GM19324 (cell line): ENCODE measurements at regions not wholly inside any gene's neighbourhood (a gene's known extent, or its start where the extent isn't known, plus 50 kb on each side); places are given as distances from the start of the nearest gene placed in this dataset.

Experiments used
- ATAC-seq: cut with Tn5 transposase; IDR thresholded peaks from one replicate; pipeline ENCODE4 v1.9.1; 2021; ENCODE audit warnings: mild to moderate bottlenecking, moderate library complexity; ENCODE audit not compliant: unreplicated experiment, low FRiP score

DNA sequence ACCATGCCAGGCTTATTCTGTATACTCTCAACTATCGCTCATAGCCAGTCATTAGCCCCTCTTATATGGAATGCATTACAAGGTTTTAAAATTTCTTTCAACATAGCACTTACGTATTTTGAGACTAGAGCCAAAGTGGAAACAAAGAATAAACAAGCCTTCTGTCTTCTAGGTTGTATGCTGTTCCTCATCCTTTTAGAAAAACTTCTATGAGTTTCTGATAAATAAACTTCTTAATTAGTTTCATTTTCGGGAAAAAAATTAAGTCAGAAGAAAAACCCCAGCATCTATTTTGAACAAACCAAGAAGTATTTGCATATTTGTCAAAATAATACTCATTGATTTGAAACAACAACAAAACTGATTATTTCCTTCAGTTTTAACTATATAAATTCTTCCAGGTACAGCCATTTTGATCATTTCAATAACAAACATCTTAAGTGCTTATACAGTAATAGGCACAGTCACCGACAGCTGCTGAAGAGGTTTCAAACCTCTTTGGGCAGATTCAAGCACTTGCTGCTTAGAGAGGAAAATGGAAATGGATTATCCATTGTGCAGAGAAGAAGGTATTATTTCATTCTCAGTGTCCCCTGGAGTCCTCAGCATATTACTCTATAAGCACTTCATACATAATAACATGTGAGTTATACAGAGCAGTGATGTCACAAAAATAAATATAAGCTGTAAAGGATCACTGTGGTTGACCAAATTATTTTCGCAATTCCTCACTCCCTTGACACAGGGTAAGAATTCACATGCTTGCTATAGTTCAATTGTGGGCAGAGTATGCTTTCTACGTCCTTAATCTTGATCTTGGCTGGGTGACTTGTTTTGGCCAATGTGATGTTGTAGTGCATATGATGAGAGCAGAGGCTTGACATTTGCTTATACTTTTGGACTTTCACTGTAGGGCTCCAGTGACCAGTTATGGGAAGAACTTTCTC, 833.8 kb downstream of the TRIB2 start:
- no peak for ATAC-seq

DNA sequence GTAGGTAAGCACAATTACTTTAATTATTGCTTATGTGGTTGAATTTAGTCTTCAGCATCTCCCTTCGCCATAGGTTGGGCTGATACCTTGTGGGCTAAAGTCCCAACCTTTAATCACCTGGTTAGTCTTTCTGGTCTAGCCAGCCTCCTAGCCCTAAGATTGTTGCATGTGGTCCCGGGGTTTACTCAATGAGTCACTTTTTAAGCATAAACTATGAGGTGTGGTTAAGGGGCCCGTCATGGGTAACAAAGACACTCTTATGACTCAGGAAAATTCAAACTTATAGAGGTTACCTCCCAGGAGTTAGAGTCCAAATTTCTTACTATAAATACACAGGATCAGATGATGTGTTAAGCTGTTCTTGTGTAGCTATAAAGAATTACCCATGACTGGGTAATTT, 841.6 kb downstream of the TRIB2 start:
- ATAC-seq: no peak

DNA sequence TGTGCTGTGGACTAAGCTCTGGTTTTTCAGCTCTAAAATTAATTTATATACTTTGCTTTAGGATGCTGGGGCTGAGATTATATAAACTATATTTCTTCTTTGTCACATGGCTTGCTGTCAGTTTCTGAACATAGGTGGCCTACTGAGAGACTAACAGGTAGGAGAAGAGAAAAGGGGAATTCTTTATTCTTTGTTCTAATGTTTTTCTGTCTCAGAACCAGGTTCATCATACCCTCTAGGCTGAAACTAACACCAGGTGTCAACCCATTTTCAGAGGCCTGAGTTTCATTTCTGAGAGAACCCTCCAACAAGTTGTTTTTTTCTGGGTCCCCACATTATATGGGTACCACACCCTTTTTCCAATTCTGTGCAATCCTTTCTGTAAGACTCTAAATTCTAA, 843.6 kb downstream of the TRIB2 start:
- ATAC-seq: peak; percentile 63

DNA sequence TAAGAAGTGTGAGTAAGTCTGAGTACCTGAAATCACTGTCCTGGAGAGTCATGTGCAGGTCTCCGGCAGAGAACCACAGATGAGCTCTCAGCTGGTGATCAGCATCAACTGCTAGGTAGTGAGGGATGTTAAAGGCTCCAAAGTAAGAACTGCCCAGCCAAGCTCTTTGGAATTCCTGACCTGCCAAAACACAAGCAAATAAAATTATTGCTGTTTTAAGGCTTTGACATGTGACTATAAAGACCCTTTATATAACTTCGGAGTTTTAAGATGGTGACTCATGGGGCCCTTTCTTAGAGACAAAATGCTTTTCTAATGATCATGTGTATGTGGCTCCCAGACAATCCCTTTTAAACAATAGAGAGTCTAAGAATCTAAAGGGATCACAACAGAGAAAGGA, 855.7 kb downstream of the TRIB2 start:
- no peak for ATAC-seq

DNA sequence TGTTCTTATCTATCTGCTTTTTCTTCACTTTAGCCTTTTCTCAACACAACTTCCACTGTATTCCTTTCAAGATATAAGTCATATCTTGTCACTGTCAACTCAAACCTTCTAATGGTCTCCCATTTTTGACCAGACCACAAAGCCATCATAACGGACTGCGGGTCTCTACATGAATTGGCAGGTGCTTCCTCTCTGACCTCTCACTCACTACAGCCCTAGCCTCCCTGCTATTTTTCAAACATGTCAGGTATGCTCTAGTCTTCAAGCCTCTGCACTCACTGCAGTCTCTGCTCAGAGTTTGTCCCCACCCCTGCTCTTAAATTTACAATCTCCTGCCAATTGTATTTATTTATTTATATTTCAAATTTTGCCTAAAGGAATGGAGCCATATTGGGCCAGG, 858.1 kb downstream of the TRIB2 start:
- no peak for ATAC-seq

DNA sequence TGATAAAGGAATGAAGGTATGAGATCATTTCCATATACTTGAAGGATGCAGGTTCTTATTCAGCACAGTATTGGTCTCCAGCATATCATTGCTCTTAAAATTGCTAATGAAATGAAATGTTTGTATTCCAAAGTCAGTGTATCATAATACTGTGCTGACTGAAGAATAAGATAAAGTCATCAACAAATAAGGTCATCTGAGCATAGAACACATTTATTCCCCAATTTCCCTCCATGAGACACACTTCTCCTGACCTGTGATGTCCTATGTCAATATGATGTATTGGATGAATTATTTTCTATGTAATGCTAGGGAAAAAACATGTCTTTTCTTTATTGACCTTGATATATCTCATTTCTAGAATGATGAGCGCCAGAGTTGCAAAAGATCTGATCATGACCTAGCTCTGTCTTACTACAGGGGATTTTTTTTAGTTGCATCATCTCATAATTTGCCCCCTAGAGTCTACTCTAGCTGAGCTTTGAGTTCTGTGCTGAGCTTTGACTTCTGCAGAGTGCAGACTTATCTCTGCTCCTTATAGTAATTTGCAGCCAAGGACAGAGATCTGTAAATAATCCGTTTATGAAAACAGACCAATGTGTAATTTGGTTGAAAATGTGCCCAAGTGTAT, 859.8 kb downstream of the TRIB2 start:
- ATAC-seq: no peak

DNA sequence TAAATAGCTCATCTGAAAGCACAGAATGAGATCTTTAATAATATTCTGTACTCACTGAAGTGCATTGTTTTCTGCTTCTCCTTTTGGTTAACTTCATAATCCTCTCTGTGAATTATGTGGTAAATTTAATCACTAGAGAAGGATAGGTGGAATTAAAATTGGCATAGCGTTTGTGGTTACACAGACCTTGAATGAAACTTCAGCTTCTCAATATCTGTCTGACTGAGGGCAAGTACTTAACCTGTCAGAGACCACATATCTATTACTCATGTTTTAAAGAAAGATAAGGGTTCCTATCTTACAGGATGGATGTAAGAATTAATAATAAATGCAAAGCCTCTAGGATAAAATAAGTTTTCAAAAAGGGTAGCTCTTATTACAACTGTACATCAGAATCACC, 861.8 kb downstream of the TRIB2 start:
- ATAC-seq: no peak

DNA sequence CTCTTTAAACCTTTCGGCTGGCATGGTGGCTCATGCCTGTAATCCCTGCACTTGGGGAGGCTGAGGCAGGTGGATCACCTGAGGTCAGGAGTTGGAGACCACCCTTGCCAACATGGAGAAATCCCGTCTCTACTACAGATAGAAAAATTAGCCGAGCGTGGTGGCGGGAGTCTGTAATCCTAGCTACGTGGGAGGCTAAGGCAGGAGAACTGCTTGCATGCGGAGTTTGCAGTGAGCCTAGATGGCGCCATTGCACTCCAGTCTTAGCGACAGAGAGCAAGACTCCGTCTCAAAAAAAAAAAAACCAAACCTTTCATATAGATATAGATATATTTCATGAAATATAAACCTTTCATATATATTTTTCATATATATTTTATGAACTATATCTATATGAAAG, 864.7 kb downstream of the TRIB2 start:
- no peak for ATAC-seq

DNA sequence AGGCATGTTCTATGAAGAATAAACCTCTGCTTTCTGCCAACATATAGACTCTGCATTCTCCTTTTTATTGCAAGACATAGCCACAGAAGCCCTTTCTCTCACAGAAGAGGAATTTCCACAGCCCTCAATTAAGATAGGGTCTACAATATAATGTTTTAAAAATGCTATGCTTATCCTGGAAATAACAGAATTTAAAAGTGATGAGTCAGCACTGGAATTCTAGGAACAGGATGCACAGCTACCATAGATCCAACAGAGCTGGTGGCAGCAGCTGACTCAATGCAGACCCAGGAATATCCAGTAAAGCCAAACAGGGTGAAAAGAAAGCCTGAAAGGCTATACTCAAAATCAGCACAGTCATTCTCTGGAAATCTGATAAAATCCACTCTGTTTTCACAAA, 866.9 kb downstream of the TRIB2 start:
- ATAC-seq: no peak

DNA sequence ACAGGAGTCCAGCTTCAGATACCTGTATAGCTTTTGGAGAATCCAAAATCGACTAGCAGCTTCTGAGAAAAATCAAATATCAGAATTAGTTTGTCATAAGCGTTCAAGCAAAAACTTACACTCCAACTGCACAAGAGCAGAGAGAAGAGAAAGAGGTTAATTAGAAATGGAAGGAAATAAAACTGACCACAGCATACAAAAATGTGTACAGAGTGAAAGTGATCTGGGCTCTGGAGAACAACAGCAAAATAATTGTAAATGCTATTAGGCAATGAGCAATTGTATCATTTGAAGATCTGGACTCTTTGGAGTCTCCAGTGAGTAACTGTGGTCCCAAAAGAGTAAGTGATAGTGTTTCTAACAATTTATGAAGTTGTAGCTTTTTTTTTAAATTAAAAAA, 867.3 kb downstream of the TRIB2 start:
- ATAC-seq: no peak

DNA sequence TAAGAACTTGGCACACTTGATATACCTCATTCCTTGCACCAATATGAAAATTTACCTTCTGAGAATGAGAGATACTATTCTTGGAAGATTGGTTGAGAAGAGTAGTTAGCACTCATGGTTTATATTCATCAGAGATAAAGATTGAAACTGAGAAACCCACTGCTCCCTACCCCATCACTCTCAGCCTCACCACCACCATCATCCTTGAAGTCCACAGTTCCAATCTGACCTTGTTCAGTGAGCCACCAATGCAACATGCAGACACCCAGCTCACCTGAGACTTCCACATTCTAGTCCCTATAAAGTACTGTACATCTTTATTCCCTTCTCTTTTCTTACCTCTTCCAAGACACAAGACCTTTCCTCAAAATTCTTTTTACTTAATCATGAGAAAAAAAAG, 869.0 kb downstream of the TRIB2 start:
- ATAC-seq: no peak

DNA sequence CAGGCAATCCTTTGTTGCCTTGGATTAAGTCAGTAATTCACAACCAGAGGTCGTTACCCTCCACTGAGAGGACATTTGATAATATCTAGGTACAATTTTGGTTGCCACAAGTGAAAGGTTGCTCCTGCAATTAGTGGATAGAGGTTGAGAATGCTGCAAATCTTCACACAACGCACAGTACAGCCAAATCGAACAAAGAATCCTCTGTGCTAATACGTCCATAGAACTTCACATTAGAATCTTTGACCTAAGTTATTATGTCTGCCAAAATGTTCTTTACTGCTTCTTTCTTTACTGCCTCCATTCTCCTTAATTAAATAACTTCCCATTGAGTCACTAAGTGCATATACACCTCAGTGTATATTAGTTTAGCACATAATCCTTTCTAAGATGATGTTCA, 879.5 kb downstream of the TRIB2 start:
- no peak for ATAC-seq

DNA sequence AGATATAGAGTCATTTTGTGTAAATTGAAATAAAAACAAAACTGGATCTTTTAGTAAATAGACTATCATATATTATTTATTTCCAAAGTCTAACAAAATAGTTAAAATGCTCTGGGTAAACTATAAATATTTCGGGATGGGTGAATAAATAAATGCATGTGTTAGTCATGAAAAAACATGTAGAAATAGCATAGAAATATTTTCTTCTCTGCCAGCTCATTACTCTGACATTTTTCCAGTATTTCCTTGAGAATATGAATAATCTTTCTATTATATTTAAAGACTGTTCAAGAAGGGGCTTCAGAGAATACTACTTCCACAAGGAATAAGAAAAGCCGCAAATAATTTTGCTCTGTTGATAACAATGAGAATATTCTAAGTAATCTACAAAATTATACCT, 880.4 kb downstream of the TRIB2 start:
- ATAC-seq: no peak

DNA sequence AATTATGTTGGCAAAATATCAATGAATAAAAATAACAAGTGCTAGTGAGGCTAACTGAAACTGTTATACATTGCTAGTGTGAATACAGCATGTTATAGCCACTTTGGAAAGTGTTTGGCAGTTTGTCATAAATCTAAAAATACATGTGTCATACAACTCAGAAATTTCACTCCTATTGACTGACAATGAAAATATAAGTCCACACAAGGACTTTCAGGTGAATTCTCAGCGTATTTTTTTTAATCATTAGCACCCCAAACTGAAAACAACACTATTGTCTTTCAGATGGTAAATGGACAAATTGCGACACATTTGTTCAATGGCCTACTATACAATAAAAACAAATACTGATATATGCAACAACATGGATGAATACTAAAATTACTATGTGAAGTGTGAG, 884.8 kb downstream of the TRIB2 start:
- no peak for ATAC-seq

DNA sequence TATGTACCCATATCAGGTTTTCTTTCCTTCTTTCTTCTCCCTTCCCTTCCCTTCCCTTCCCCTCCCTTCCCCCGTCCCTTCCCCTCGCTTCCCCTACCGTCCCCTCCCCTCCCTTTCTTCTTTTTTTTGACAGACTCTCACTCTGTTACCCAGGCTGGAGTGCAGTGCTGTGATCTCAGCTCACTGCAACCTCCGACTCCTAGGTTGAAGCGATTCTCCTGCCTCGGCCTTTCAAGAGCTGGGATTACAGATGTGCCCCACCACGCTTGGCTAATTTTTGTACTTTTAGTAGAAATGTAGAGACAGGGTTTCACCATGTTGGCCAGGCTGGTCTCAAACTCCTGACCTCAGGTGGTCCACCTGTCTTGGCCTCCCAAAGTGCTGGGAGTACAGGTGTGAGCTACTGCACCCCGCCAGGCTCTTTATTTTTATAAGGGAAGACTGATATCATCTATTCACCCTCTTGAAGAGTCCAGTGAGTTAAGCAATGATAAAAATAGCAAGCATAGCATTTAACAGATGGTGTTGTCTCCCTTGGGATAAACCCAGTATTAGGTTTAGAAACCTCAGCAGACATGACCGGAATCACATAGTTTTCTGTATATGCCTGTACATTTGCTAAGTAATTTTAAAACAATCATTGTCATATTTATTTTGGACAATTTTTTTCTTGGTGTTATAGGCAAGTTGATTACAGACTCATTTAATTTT, 888.4 kb downstream of the TRIB2 start:
- ATAC-seq: no peak

DNA sequence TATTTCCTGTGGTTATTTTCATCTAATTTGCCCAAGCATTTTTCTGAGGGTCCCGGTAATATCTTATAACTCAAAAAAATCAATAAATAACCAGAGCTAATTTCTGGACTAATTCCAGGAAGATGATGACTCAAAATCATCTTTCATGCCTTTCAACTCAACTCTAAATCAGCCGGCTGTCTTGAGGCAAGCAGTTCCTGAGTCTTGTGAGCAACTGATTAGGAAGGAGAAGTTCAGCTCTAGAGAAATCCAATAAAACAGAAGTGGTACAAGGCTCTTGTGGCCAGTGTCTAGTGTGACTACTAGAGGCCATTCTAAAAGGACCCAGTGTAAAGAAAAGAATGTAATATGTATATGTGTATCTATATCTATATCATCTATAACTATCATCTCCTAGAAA, 890.4 kb downstream of the TRIB2 start:
- ATAC-seq: no peak

DNA sequence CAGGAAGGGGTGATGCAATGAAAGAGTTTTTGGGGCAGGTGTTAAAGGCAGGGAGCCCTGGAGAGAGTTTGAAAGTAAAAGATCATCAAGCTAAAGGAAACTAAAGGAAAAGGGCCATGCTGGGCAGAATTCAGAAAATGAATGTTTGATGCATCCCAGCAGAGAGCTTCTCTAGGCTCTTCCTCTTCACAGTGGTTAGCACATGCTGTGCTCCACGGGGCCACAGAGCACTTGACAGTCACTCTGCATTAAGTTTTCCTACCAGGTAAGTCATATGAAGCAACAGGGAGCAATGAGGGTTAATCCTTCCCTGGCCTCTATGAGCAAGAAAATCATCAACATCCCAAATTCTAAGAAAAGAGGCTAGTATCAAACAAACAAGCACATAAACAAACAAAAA, 895.2 kb downstream of the TRIB2 start:
- ATAC-seq: no peak

DNA sequence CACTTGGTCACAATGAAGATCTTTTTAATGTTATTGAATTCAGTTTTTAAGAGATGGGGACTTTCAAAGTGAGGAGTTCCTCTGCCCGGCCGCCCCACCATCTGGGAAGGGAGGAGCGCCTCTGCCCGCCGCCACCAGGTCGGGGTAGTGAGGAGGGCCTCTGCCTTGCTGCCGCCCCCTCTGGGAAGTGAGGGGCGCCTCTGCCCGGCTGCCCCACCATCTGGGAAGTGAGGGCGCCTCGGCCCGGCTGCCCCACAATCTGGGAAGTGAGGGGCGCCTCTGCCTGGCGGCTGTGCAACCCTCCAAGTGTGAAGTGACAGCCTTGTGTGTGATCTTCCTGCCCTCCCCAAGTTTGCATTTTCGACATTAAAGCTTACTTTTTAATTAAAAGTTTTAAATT, 899.3 kb downstream of the TRIB2 start:
- ATAC-seq: no peak

DNA sequence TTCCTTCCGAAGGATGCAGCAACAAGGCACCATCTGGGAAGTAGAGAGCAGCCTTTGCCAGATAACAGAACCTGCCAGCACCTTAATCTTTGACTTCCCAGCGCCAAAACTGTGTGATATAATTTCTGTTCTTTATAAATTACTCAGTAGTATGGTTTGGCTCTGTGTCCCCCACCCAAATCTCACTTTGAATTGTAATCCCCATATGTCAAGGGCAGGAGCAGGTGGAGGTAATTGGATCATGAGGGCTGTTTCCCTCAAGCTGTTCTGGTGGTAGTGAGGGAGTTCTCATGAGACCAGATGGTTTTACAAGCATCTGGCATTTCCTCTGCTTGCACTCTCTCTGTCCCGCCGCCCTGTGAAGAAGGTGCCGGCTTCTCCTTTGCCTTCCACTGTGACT, 899.9 kb downstream of the TRIB2 start:
- ATAC-seq: no peak

DNA sequence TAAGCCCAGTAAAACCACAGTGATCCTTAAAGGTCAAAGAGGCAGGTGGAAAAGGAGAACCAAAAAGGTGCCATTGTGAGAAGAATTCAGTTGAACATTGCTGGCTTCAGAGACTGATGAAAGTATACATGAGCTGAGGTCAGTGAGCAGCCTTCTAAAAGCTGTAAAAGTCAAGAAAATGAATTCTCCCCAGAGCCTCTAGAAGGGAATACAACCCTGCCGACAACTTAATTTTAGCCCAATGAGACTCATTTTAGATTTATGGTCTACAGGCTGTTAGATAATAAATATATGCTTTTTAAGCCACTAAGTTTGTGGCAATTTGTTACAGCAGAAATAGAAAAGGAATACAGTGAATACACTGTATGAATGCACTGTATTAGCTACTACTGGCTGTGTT, 911.4 kb downstream of the TRIB2 start:
- ATAC-seq: no peak

DNA sequence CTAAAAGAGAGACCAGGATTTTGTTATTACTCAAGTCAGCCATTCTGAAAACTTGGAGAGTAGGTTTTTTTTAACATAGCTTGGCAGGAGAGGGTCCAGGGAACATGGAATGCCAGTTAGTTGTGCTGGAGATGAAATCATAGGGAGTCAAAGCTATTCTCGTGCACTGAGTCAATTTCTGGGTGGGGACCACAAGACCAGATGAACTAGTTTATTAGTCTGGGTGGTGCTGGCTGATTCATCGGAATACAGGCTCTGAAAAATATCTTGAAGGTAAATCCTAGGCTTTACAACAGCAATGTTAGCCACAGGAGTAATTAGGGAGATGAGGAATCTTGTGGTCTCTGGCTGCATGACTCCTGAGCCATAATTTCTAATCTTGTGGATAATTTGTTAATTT, 921.4 kb downstream of the TRIB2 start:
- ATAC-seq: no peak

DNA sequence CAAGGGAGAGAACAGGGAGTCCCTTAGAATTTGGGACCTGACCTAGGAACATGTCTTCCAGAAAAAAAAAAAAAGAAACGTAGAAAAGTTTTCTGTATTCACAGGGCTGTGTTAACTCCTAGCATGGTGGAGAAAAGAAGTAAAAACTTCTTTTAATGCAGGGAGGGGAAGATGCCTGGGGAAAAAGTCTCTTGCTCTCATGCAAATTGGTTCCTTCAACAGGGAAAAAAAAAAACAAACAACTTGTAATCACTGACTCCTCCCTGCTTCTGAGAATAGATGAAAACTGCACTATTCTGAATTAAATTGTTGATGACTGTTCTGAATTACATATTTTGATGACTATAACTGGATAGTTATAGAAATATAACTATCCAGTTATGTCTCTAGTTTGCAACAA, 933.2 kb downstream of the TRIB2 start:
- no peak for ATAC-seq
